SK-N-SH treated with all-trans-retinoic acid at 6 μM for 48 hours (cell line): ENCODE measurements at regions not wholly inside any gene's neighbourhood (a gene's known extent, or its start where the extent isn't known, plus 50 kb on each side); places are given as distances from the start of the nearest gene placed in this dataset.
A peak's percentile ranks its signal among the peaks of the same experiment; 100 is the strongest.

Experiments used
- ATAC-seq: fragments of 200-7000 bp; cut with Tn5 transposase; 3 replicates; pipeline ENCODE4 v1.9.1; 2020; ENCODE audit warnings: mild to moderate bottlenecking, moderate library complexity
- ARNTL ChIP-seq: fragments of 450-650 bp; formaldehyde crosslinking; IDR thresholded peaks from 2 replicates; pipeline ENCODE4 v1.5.0; 2020; ENCODE audit warnings: low read depth, mild to moderate bottlenecking, moderate library complexity, borderline replicate concordance
- BACH2 ChIP-seq: fragments of 250-450 bp; sonication (Bioruptor Pico); IDR thresholded peaks from 2 replicates; pipeline ENCODE4 v1.9.0; 2021; ENCODE audit warnings: mild to moderate bottlenecking, borderline replicate concordance
- CSDC2 ChIP-seq: fragments of 250-450 bp; sonication (Bioruptor Pico); IDR thresholded peaks from 2 replicates; pipeline ENCODE4 v1.5.0; 2020; ENCODE audit warnings: mild to moderate bottlenecking, moderate library complexity
- ESRRG ChIP-seq: fragments of 250-450 bp; sonication (Bioruptor Pico); IDR thresholded peaks from 2 replicates; pipeline ENCODE4 v1.6.1; 2021; ENCODE audit warnings: mild to moderate bottlenecking
- GLIS3 ChIP-seq: fragments of 250-450 bp; sonication (Bioruptor Pico); IDR thresholded peaks from 2 replicates; pipeline ENCODE4 v1.5.0; 2020; ENCODE audit warnings: mild to moderate bottlenecking, moderate library complexity
- ISL1 ChIP-seq: fragments of 250-450 bp; sonication (Bioruptor Pico); IDR thresholded peaks from 2 replicates; pipeline ENCODE4 v2.1.2; 2022; ENCODE audit warnings: mild to moderate bottlenecking, moderate library complexity
- OSR1 ChIP-seq: fragments of 250-450 bp; sonication (Bioruptor Pico); IDR thresholded peaks from 2 replicates; pipeline ENCODE4 v1.8.0; 2022; ENCODE audit warnings: moderate library complexity, mild to moderate bottlenecking, inconsistent platforms
- PPARA ChIP-seq: fragments of 250-450 bp; sonication (Bioruptor Pico); IDR thresholded peaks from 2 replicates; pipeline ENCODE4 v1.5.0; 2020; ENCODE audit warnings: mild to moderate bottlenecking, borderline replicate concordance
- RARB ChIP-seq: fragments of 250-450 bp; sonication (Bioruptor Pico); IDR thresholded peaks from 2 replicates; pipeline ENCODE4 v1.8.0; 2021; ENCODE audit warnings: mild to moderate bottlenecking, moderate library complexity
- SNAI2 ChIP-seq: fragments of 250-450 bp; sonication (Bioruptor Pico); IDR thresholded peaks from 2 replicates; pipeline ENCODE4 v1.5.0; 2020; ENCODE audit warnings: mild to moderate bottlenecking, moderate library complexity
- TOX ChIP-seq: fragments of 250-450 bp; sonication (Bioruptor Pico); IDR thresholded peaks from 2 replicates; pipeline ENCODE4 v1.8.0; 2021; ENCODE audit warnings: mild to moderate bottlenecking, moderate library complexity, borderline replicate concordance
- ZC3H10 ChIP-seq: fragments of 250-450 bp; sonication (Bioruptor Pico); IDR thresholded peaks from 2 replicates; pipeline ENCODE4 v1.5.1; 2021; ENCODE audit warnings: mild to moderate bottlenecking, moderate library complexity
- ZFP3 ChIP-seq: fragments of 250-450 bp; sonication (Bioruptor Pico); IDR thresholded peaks from 2 replicates; pipeline ENCODE4 v1.5.0; 2020; ENCODE audit warnings: mild to moderate bottlenecking, moderate library complexity
- ZFP30 ChIP-seq: fragments of 450-650 bp; formaldehyde crosslinking; IDR thresholded peaks from 2 replicates; pipeline ENCODE4 v1.5.0; 2022; ENCODE audit warnings: mild to moderate bottlenecking, moderate library complexity
- ZNF565 ChIP-seq: fragments of 450-650 bp; formaldehyde crosslinking; conservative IDR thresholded peaks from 2 replicates; pipeline ENCODE4 v1.5.0; 2020; ENCODE audit warnings: low read depth, mild to moderate bottlenecking, moderate library complexity
- ZNF70 ChIP-seq: fragments of 450-650 bp; formaldehyde crosslinking; IDR thresholded peaks from 2 replicates; pipeline ENCODE4 v1.5.0; 2020; ENCODE audit warnings: mild to moderate bottlenecking, moderate library complexity
- ZNF8 ChIP-seq: fragments of 450-650 bp; formaldehyde crosslinking; IDR thresholded peaks from 2 replicates; pipeline ENCODE4 v1.5.0; 2020; ENCODE audit warnings: mild to moderate bottlenecking, moderate library complexity
- TF ChIP-seq, protein P1 (sequence below): fragments of 250-450 bp; sonication (Bioruptor Pico); IDR thresholded peaks from 2 replicates; pipeline ENCODE4 v1.5.1; 2021; ENCODE audit warnings: mild to moderate bottlenecking, moderate library complexity
- TF ChIP-seq, protein P2 (sequence below): fragments of 250-450 bp; sonication (Bioruptor Pico); IDR thresholded peaks from 2 replicates; pipeline ENCODE4 v1.8.0; 2021; ENCODE audit warnings: low read depth, mild to moderate bottlenecking, moderate library complexity, borderline replicate concordance
- TF ChIP-seq, protein P3 (sequence below): fragments of 250-450 bp; sonication (Bioruptor Pico); IDR thresholded peaks from 2 replicates; pipeline ENCODE4 v1.5.0; 2020; ENCODE audit warnings: mild to moderate bottlenecking, moderate library complexity
- TF ChIP-seq, protein P4 (sequence below): fragments of 250-450 bp; sonication (Bioruptor Pico); IDR thresholded peaks from 2 replicates; pipeline ENCODE4 v1.5.1; 2020; ENCODE audit warnings: low read depth, mild to moderate bottlenecking, moderate library complexity

DNA sequence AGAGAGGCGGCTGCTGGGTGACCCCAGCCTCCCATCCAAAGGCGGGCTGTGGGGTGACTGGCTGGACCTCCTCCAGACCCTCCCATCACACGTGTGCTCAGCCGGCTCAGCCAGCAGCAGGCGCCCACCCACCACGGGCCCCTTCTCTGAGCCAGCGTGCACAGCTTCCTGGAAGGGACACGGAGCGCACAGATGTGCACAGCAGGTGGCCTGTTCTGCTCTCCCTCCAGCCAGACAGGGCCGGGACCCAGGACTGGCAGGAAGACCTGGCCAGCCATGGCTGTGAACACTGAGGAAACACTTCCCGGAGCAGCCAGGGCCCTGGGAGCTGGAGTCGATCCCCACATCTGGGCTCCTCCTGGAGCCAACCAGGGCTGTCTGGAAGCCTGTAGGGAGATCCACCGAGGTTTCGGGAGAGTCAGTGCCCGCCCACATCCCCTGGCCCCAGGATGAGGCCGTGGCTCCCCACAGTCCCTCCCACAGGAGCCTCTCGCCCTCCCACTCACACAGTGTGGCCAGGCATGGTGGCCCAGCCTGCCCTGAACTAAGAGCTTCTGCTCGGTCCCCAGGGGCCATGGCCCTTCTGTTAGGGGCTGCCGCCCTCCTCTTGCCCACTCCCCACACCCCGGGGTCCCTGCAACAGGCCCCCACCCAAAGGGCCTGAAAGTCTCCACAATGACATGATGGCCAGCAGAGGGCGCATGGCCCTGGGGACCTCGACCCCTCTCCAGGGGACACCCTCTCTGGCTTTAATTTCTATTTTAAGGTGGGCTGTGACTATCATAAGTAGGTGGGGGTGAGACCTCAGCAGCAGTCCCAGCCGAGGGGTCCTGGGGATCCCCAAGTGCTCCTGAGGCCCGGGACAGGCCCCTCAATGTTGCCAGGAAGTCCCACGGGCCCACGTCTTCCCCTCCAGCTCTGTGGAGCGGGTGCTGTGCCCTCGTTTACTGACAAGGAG is 90.6 kb upstream of the FGF3 start:
- TF ChIP-seq, protein P1, sequence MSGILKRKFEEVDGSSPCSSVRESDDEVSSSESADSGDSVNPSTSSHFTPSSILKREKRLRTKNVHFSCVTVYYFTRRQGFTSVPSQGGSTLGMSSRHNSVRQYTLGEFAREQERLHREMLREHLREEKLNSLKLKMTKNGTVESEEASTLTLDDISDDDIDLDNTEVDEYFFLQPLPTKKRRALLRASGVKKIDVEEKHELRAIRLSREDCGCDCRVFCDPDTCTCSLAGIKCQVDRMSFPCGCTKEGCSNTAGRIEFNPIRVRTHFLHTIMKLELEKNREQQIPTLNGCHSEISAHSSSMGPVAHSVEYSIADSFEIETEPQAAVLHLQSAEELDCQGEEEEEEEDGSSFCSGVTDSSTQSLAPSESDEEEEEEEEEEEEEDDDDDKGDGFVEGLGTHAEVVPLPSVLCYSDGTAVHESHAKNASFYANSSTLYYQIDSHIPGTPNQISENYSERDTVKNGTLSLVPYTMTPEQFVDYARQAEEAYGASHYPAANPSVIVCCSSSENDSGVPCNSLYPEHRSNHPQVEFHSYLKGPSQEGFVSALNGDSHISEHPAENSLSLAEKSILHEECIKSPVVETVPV (CRISPR knock-in tag), result no peak
- TF ChIP-seq RARB (CRISPR knock-in tag) (no peak), ZNF565 (no peak)
- ATAC-seq, result peak; percentile 37; the same call in 1 of the 3 replicates

DNA sequence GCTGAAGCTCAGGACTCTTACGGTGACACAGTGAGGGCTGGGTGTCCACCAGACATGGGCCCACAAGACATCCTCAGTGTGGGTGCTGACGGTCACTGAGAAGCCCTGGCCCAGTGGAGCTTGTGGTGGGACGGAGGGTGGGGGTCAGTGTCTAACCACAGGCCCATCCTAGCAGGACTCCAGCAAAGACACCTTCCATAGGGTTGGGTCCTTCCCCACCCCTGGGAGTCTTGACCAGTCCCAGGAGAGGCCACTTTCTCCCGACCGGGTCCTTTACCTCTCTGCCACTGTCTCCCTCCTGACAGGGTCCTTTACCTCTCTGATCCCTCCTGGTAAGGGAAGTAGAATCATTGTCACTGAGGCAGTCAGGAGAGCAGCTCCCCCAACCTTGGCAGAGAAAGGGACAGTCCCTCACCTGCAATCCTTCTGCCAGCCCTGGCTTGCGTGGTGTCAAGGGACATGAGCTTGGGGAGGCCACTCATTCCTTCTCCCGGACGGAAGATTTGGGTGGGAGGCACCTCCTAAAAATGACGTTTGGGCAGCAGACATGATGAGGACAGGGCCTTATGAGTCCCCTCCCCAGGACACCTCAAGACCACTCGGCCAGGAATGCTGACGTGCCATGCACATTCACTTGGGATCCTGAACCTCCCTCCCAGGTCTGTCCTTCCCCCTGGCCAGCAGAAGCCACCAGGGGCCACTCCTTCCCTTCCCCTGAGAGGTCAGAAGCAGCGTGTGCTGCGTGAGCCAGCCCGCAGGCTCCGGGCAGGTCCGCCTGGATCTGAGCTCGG is 91.5 kb upstream of the FGF3 start:
- TF ChIP-seq ZNF565 (no peak), ZNF70 (no peak), OSR1 (CRISPR knock-in tag) (no peak), ZFP30 (CRISPR knock-in tag) (no peak), BACH2 (CRISPR knock-in tag) (no peak), ISL1 (CRISPR knock-in tag) (no peak), GLIS3 (CRISPR knock-in tag) (no peak), ZFP3 (CRISPR knock-in tag) (no peak), RARB (CRISPR knock-in tag) (no peak)
- TF ChIP-seq, protein P2, sequence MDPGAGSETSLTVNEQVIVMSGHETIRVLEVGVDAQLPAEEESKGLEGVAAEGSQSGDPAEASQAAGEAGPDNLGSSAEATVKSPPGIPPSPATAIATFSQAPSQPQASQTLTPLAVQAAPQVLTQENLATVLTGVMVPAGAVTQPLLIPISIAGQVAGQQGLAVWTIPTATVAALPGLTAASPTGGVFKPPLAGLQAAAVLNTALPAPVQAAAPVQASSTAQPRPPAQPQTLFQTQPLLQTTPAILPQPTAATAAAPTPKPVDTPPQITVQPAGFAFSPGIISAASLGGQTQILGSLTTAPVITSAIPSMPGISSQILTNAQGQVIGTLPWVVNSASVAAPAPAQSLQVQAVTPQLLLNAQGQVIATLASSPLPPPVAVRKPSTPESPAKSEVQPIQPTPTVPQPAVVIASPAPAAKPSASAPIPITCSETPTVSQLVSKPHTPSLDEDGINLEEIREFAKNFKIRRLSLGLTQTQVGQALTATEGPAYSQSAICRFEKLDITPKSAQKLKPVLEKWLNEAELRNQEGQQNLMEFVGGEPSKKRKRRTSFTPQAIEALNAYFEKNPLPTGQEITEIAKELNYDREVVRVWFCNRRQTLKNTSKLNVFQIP (CRISPR knock-in tag), result no peak
- TF ChIP-seq, all 23 proteins: peak for 0
- ATAC-seq, result no peak

DNA sequence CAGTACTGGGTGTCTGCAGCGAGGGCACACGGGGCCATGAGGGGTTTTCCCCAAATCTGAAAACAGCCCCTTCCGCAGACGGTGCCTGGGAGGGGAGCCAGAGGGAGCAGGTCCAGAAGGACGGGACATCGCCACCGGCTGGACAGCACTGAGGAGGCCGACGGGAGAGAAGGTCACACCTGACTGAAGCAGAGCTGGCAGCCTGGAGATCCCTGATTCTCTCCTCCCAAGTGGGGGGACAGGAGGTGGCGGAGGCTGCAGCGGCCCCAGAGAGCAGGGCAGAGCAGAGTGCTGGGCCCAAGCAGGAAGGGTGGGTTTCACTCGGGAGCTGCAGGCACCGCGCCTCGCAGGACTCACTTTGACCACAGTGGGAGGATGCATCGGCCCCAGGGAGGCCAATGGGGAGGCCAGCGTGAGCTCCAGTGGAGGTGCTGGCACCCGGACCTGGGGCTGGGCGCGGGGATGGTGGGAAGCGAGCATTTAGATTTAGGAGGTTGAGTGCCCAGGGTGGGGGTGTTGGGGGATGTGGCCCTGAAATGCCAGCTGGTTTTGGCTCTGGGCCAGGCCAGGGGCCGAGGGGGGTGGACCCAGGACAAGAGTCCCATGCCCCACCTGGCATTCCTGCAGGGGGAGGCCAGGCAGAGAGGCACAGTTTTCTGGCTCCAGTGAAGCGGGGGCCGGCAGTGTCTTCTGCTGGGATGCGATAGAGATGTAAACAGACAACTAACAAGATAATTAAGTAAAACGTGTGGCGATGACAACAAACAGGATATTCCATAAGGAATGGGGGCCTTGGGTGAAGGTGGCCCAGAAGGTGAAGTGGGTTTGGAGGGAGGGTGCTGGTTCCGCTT is 92.3 kb upstream of the FGF3 start:
- TF ChIP-seq, protein P2 (CRISPR knock-in tag), result no peak
- no peak for TF ChIP-seq ARNTL (CRISPR knock-in tag)
- TF ChIP-seq, protein P3, sequence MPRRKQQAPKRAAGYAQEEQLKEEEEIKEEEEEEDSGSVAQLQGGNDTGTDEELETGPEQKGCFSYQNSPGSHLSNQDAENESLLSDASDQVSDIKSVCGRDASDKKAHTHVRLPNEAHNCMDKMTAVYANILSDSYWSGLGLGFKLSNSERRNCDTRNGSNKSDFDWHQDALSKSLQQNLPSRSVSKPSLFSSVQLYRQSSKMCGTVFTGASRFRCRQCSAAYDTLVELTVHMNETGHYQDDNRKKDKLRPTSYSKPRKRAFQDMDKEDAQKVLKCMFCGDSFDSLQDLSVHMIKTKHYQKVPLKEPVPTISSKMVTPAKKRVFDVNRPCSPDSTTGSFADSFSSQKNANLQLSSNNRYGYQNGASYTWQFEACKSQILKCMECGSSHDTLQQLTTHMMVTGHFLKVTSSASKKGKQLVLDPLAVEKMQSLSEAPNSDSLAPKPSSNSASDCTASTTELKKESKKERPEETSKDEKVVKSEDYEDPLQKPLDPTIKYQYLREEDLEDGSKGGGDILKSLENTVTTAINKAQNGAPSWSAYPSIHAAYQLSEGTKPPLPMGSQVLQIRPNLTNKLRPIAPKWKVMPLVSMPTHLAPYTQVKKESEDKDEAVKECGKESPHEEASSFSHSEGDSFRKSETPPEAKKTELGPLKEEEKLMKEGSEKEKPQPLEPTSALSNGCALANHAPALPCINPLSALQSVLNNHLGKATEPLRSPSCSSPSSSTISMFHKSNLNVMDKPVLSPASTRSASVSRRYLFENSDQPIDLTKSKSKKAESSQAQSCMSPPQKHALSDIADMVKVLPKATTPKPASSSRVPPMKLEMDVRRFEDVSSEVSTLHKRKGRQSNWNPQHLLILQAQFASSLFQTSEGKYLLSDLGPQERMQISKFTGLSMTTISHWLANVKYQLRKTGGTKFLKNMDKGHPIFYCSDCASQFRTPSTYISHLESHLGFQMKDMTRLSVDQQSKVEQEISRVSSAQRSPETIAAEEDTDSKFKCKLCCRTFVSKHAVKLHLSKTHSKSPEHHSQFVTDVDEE (CRISPR knock-in tag), result no peak
- no peak for TF ChIP-seq ZC3H10 (CRISPR knock-in tag)
- no peak for TF ChIP-seq CSDC2 (CRISPR knock-in tag)
- no peak for TF ChIP-seq SNAI2 (CRISPR knock-in tag)
- no peak for TF ChIP-seq PPARA (CRISPR knock-in tag)
- no peak for TF ChIP-seq RARB (CRISPR knock-in tag)
- no peak for TF ChIP-seq ZNF70
- TF ChIP-seq, protein P4, sequence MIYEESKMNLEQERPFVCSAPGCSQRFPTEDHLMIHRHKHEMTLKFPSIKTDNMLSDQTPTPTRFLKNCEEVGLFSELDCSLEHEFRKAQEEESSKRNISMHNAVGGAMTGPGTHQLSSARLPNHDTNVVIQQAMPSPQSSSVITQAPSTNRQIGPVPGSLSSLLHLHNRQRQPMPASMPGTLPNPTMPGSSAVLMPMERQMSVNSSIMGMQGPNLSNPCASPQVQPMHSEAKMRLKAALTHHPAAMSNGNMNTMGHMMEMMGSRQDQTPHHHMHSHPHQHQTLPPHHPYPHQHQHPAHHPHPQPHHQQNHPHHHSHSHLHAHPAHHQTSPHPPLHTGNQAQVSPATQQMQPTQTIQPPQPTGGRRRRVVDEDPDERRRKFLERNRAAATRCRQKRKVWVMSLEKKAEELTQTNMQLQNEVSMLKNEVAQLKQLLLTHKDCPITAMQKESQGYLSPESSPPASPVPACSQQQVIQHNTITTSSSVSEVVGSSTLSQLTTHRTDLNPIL, result no peak
- TF ChIP-seq, protein P1 (CRISPR knock-in tag), result no peak
- TF ChIP-seq ZNF8 (CRISPR knock-in tag), result no peak
- no peak for TF ChIP-seq ZFP30 (CRISPR knock-in tag)
- no peak for TF ChIP-seq ISL1 (CRISPR knock-in tag)
- no peak for TF ChIP-seq OSR1 (CRISPR knock-in tag)
- TF ChIP-seq ZNF565, result no peak
- no peak for TF ChIP-seq ESRRG (CRISPR knock-in tag)
- no peak for TF ChIP-seq TOX (CRISPR knock-in tag)
- ATAC-seq, result no peak
